Ectodermal cell (in vitro differentiated cells): ENCODE measurements at regions not wholly inside any gene's neighbourhood (a gene's known extent, or its start where the extent isn't known, plus 50 kb on each side); places are given as distances from the start of the nearest gene placed in this dataset.

ENCODE experiments used
- H3K27ac ChIP-seq: 2 replicates; pipeline ENCODE4 v1.7.0; 2013; ENCODE audit warnings: mild to moderate bottlenecking, low read depth, low read length; ENCODE audit not compliant: insufficient read depth, poor library complexity, severe bottlenecking
- H3K27me3 ChIP-seq: 2 replicates; pipeline ENCODE4 v1.7.0; 2013; ENCODE audit warnings: mild to moderate bottlenecking, low read length; ENCODE audit not compliant: insufficient read depth, control insufficient read depth, poor library complexity, severe bottlenecking
- H3K36me3 ChIP-seq: one replicate; pipeline ENCODE4 v1.7.0; 2013; ENCODE audit warnings: low read length; ENCODE audit not compliant: control insufficient read depth, insufficient read depth
- H3K4me1 ChIP-seq: one replicate; pipeline ENCODE4 v1.7.0; 2013; ENCODE audit warnings: low read length; ENCODE audit not compliant: control insufficient read depth, insufficient read depth
- H3K4me3 ChIP-seq: 2 replicates; pipeline ENCODE4 v1.7.0; 2013; ENCODE audit warnings: low read depth, low read length, control low read depth; ENCODE audit not compliant: insufficient read depth
- H3K9me3 ChIP-seq: 2 replicates; pipeline ENCODE4 v1.7.0; 2013; ENCODE audit warnings: mild to moderate bottlenecking, low read length, moderate library complexity; ENCODE audit not compliant: control insufficient read depth
- WGBS, 2 experiments: methylation state at CpG; one replicate each; pipeline ENCODE4 v1.1.7; 2013; ENCODE audit warnings: missing lambda C conversion rate in 2 of 2; 5-methylcytosine and 5-hydroxymethylcytosine counted together

- Histone ChIP-seq H3K27ac (no peak overlapping the region), H3K36me3 (no peaks in the 10 kb centered on the region), H3K9me3 (no peaks in the 10 kb centered on the region)
Measured at GRCh38 chr5:96080557-96080956, 118.9 kb upstream of the ELL2 start.

GRCh38 chr5:96079962-96080361 is 118.3 kb upstream of the ELL2 start:
- Histone ChIP-seq H3K27me3 (no peaks in the 10 kb centered on the region), H3K36me3 (no peaks in the 10 kb centered on the region), H3K4me3 (no peak overlapping the region), H3K9me3 (no peaks in the 10 kb centered on the region), H3K27ac (no peak overlapping the region), H3K4me1 (no peaks in the 10 kb centered on the region)
- 83 to 100% methylated on average over 1 of the region's 2 CpGs for WGBS, 2 experiments

More at GRCh38 chr5:96080557-96080956, 118.9 kb upstream of the ELL2 start:
- H3K4me3 ChIP-seq = no peak overlapping the region
- H3K4me1 ChIP-seq = no peaks in the 10 kb centered on the region
- no peaks in the 10 kb centered on the region for H3K27me3 ChIP-seq

GRCh38 chr5:96079075-96079474 is 117.4 kb upstream of the ELL2 start:
- Histone ChIP-seq H3K27me3 (no peaks in the 10 kb centered on the region), H3K36me3 (no peaks in the 10 kb centered on the region), H3K4me1 (no peaks in the 10 kb centered on the region), H3K9me3 (no peaks in the 10 kb centered on the region), H3K4me3 (no peak overlapping the region), H3K27ac (no peak overlapping the region)

GRCh38 chr5:96076451-96076850 is 114.8 kb upstream of the ELL2 start:
- H3K27me3 ChIP-seq = no peaks in the 10 kb centered on the region
- 95 to 98% methylated on average over 2 to 3 of the region's 3 CpGs for WGBS, 2 experiments
- H3K4me3 ChIP-seq = no peak overlapping the region
- H3K36me3 ChIP-seq = no peaks in the 10 kb centered on the region
- no peak overlapping the region for H3K27ac ChIP-seq
- H3K4me1 ChIP-seq = no peaks in the 10 kb centered on the region
- no peaks in the 10 kb centered on the region for H3K9me3 ChIP-seq

- no peaks in the 10 kb centered on the region for H3K4me1 ChIP-seq
- no peak overlapping the region for H3K4me3 ChIP-seq
- H3K36me3 ChIP-seq = no peaks in the 10 kb centered on the region
- H3K27me3 ChIP-seq = no peaks in the 10 kb centered on the region
- H3K27ac ChIP-seq = no peak overlapping the region
- no peaks in the 10 kb centered on the region for H3K9me3 ChIP-seq
- WGBS, 2 experiments = 90 to 92% methylated on average over 2 of the region's 2 CpGs
Measured at GRCh38 chr5:96075579-96076289, 114.1 kb upstream of the ELL2 start.

- no peak overlapping the region for H3K27ac ChIP-seq
- H3K27me3 ChIP-seq = no peaks in the 10 kb centered on the region
- no peak overlapping the region for H3K4me3 ChIP-seq
- H3K4me1 ChIP-seq = no peaks in the 10 kb centered on the region
- 95 to 100% methylated on average over 1 to 2 of the region's 2 CpGs for WGBS, 2 experiments
- H3K36me3 ChIP-seq = no peaks in the 10 kb centered on the region
- no peaks in the 10 kb centered on the region for H3K9me3 ChIP-seq
Measured at GRCh38 chr5:96074870-96075269, 113.2 kb upstream of the ELL2 start.

- no peak overlapping the region for H3K4me3 ChIP-seq
- WGBS, 2 experiments = 84 to 89% methylated on average over 1 of the region's 1 CpG
Measured at GRCh38 chr5:96074460-96074859, 112.8 kb upstream of the ELL2 start.

GRCh38 chr5:96072791-96073165 is 111.1 kb upstream of the ELL2 start:
- Histone ChIP-seq H3K36me3 (no peaks in the 10 kb centered on the region), H3K27ac (no peak overlapping the region), H3K9me3 (no peaks in the 10 kb centered on the region), H3K4me3 (no peak overlapping the region), H3K4me1 (no peaks in the 10 kb centered on the region), H3K27me3 (no peaks in the 10 kb centered on the region)
- WGBS, 2 experiments = 91 to 94% methylated on average over 3 of the region's 3 CpGs

More at GRCh38 chr5:96074460-96074859, 112.8 kb upstream of the ELL2 start:
- H3K9me3 ChIP-seq = no peaks in the 10 kb centered on the region
- H3K4me1 ChIP-seq = no peaks in the 10 kb centered on the region
- H3K36me3 ChIP-seq = no peaks in the 10 kb centered on the region
- no peak overlapping the region for H3K27ac ChIP-seq
- H3K27me3 ChIP-seq = no peaks in the 10 kb centered on the region

GRCh38 chr5:96072138-96072790 is 110.6 kb upstream of the ELL2 start:
- no peaks in the 10 kb centered on the region for H3K27me3 ChIP-seq
- H3K9me3 ChIP-seq = no peaks in the 10 kb centered on the region
- no peak overlapping the region for H3K27ac ChIP-seq
- H3K4me3 ChIP-seq = no peak overlapping the region
- WGBS, 2 experiments = 93 to 95% methylated on average over 4 of the region's 4 CpGs
- no peaks in the 10 kb centered on the region for H3K36me3 ChIP-seq
- H3K4me1 ChIP-seq = no peaks in the 10 kb centered on the region

- Histone ChIP-seq H3K27ac (no peak overlapping the region), H3K4me3 (no peak overlapping the region), H3K4me1 (no peaks in the 10 kb centered on the region), H3K27me3 (no peaks in the 10 kb centered on the region), H3K36me3 (no peaks in the 10 kb centered on the region), H3K9me3 (no peaks in the 10 kb centered on the region)
- 92% methylated on average over 5 of the region's 5 CpGs for WGBS, 2 experiments
Measured at GRCh38 chr5:96070622-96071225, 109.1 kb upstream of the ELL2 start.
